IMR-90 (cell line): ENCODE measurements at regions not wholly inside any gene's neighbourhood (a gene's known extent, or its start where the extent isn't known, plus 50 kb on each side); places are given as distances from the start of the nearest gene placed in this dataset.

Source experiments
- ATAC-seq: fragments of 200-7000 bp; cut with Tn5 transposase; 2 replicates; pipeline ENCODE4 v1.9.1; 2020; ENCODE audit warnings: low read depth, mild to moderate bottlenecking, moderate library complexity
- BruUV-seq: library from RNA; stranded (reverse); fragments of 400-500 nt; replicated peaks from 2 replicates; lab custom pipeline; 2021; lab: Mats Ljungman, UMichigan
- CTCF ChIA-PET: fragments of 300-600 bp; formaldehyde crosslinking; extraction: SDS; loops from one replicate; lab custom pipeline; 2021; ENCODE audit warnings: antibody characterized with exemption; lab: Yijun Ruan, JAX
- POLR2A ChIA-PET: fragments of 300-600 bp; sonication (Branson Sonifier 250); formaldehyde crosslinking; loops from one replicate; lab custom pipeline; 2022; ENCODE audit warnings: antibody characterized with exemption; ENCODE audit not compliant: unreplicated experiment; lab: Charles Lee
- DNase-seq: peaks from one replicate; pipeline ENCODE4 v3.0.0; 2013
- H2AFZ ChIP-seq: replicated peaks from 2 replicates; pipeline ENCODE3; 2013; ENCODE audit warnings: low read length, mild to moderate bottlenecking; ENCODE audit not compliant: poor library complexity
- H2AK5ac ChIP-seq: 2 replicates; pipeline ENCODE4 v1.6.1; 2013; ENCODE audit warnings: low read depth, low read length, inconsistent platforms
- H2AK9ac ChIP-seq: replicated peaks from 2 replicates; pipeline ENCODE3; 2013; ENCODE audit warnings: mild to moderate bottlenecking, low read depth, low read length, moderate library complexity; ENCODE audit not compliant: poor library complexity
- H2BK120ac ChIP-seq: 2 replicates; pipeline ENCODE4 v1.6.1; 2013; ENCODE audit warnings: low read depth, low read length, inconsistent platforms
- H2BK15ac ChIP-seq: 3 replicates; pipeline ENCODE4 v1.6.1; 2013; ENCODE audit warnings: low read depth, low read length, inconsistent platforms
- H2BK20ac ChIP-seq: 2 replicates; pipeline ENCODE4 v1.6.1; 2013; ENCODE audit warnings: low read depth, mild to moderate bottlenecking, inconsistent platforms, low read length, moderate library complexity
- H2BK5ac ChIP-seq: 2 replicates; pipeline ENCODE4 v1.6.1; 2013; ENCODE audit warnings: mild to moderate bottlenecking, low read depth, low read length, inconsistent platforms; ENCODE audit not compliant: poor library complexity, severe bottlenecking
- H3K14ac ChIP-seq: replicated peaks from 2 replicates; pipeline ENCODE4 v1.6.1; 2013; ENCODE audit warnings: low read depth, low read length, inconsistent platforms
- H3K18ac ChIP-seq: 2 replicates; pipeline ENCODE4 v1.6.1; 2013; ENCODE audit warnings: low read depth, low read length, control low read depth
- H3K23ac ChIP-seq: 2 replicates; pipeline ENCODE4 v1.6.1; 2013; ENCODE audit warnings: low read depth, low read length, inconsistent platforms
- H3K27ac ChIP-seq: 2 replicates; pipeline ENCODE4 v1.5.1; 2013; ENCODE audit warnings: mild to moderate bottlenecking, control low read depth, low read length; ENCODE audit not compliant: insufficient read depth
- H3K27me3 ChIP-seq: 2 replicates; pipeline ENCODE4 v1.6.1; 2013; ENCODE audit warnings: low read length; ENCODE audit not compliant: control insufficient read depth, insufficient read depth
- H3K36me3 ChIP-seq: 2 replicates; pipeline ENCODE4 v1.6.1; 2013; ENCODE audit warnings: low read length, mixed read lengths; ENCODE audit not compliant: control insufficient read depth, insufficient read depth
- H3K4ac ChIP-seq: 2 replicates; pipeline ENCODE4 v1.6.1; 2013; ENCODE audit warnings: low read depth, low read length, inconsistent platforms
- H3K4me1 ChIP-seq: 2 replicates; pipeline ENCODE4 v1.6.1; 2013; ENCODE audit warnings: low read length, mixed read lengths; ENCODE audit not compliant: control insufficient read depth, insufficient read depth
- H3K4me2 ChIP-seq: 2 replicates; pipeline ENCODE4 v1.6.1; 2013; ENCODE audit warnings: low read depth, mild to moderate bottlenecking, control low read depth, low read length, moderate library complexity
- H3K4me3 ChIP-seq: 2 replicates; pipeline ENCODE4 v1.5.1; 2013; ENCODE audit warnings: low read depth, mild to moderate bottlenecking, control low read depth, low read length, moderate library complexity; ENCODE audit not compliant: insufficient read depth
- H3K56ac ChIP-seq: 2 replicates; pipeline ENCODE4 v1.6.1; 2013; ENCODE audit warnings: low read length, inconsistent platforms; ENCODE audit not compliant: insufficient read depth; ENCODE audit errors: extremely low read depth
- H3K79me1 ChIP-seq, 2 experiments: 2 replicates each; pipeline ENCODE4 v1.6.1; 2013; ENCODE audit warnings: low read length in 2 of 2, inconsistent platforms in 1 of 2, low read depth in 1 of 2
- H3K9ac ChIP-seq: 2 replicates; pipeline ENCODE4 v1.6.1; 2013; ENCODE audit warnings: low read depth, low read length, control low read depth
- H3K9me1 ChIP-seq: 2 replicates; pipeline ENCODE4 v1.6.1; 2013; ENCODE audit warnings: low read length, inconsistent platforms; ENCODE audit not compliant: insufficient read depth
- H3K9me3 ChIP-seq: 2 replicates; pipeline ENCODE4 v1.6.1; 2013; ENCODE audit warnings: low read length; ENCODE audit not compliant: control insufficient read depth, insufficient read depth
- H4K20me1 ChIP-seq: 2 replicates; pipeline ENCODE4 v1.6.1; 2013; ENCODE audit warnings: low read length, inconsistent platforms; ENCODE audit not compliant: insufficient read depth
- H4K5ac ChIP-seq: 2 replicates; pipeline ENCODE4 v1.6.1; 2013; ENCODE audit warnings: mild to moderate bottlenecking, low read depth, low read length, control low read depth
- H4K8ac ChIP-seq, 2 experiments: 2 replicates each; pipeline ENCODE4 v1.6.1; 2013; ENCODE audit warnings: low read depth in 2 of 2, low read length in 2 of 2, control low read depth in 1 of 2, inconsistent platforms in 1 of 2
- H4K91ac ChIP-seq: 2 replicates; pipeline ENCODE4 v1.6.1; 2013; ENCODE audit warnings: low read depth, low read length, inconsistent platforms; ENCODE audit not compliant: insufficient read depth
- BHLHE40 ChIP-seq: fragments of 150-350 bp; IDR thresholded peaks from 2 replicates; pipeline ENCODE4 v1.6.1; 2016; ENCODE audit warnings: mild to moderate bottlenecking, low read depth, low read length
- FOS ChIP-seq: fragments of 150-350 bp; IDR thresholded peaks from 2 replicates; pipeline ENCODE4 v1.6.1; 2016; ENCODE audit warnings: low read depth, low read length
- MAZ ChIP-seq: IDR thresholded peaks from 2 replicates; pipeline ENCODE4 v1.6.1; 2012; ENCODE audit warnings: low read depth, mild to moderate bottlenecking, low read length, improper control_type of control experiment, moderate library complexity, borderline replicate concordance
- POLR2A ChIP-seq: IDR thresholded peaks from 2 replicates; pipeline ENCODE4 v1.6.1; 2012; ENCODE audit warnings: mild to moderate bottlenecking, low read depth, low read length
- WGBS, 2 experiments: methylation state at CpG; one replicate each; pipeline versions ENCODE4 v1.1.5 to v1.1.7; 2013; ENCODE audit warnings: missing lambda C conversion rate in 2 of 2; ENCODE audit not compliant: insufficient read length in 1 of 2; ENCODE audit errors: extremely low coverage in 2 of 2; 5-methylcytosine and 5-hydroxymethylcytosine counted together
- dilution Hi-C: fragments of 300-500 bp; cut with HindIII; formaldehyde crosslinking; loops from one replicate; pipeline ENCODE4 v1.14.3; 2018; ENCODE audit warnings: low sequenced_read_pairs; ENCODE audit not compliant: unreplicated experiment
- in situ Hi-C: fragments of 300-500 bp; cut with MboI; formaldehyde crosslinking; loops from 3 replicates; pipeline ENCODE4 v1.14.3; 2019; ENCODE audit warnings: low sequenced_read_pairs, inconsistent platforms, mixed read lengths
- intact Hi-C: fragments of 100-400 bp; cut with micrococcal nuclease; formaldehyde crosslinking; loops from 2 replicates; pipeline ENCODE4 v1.10.0; 2022
- TF ChIP-seq, protein P1 (sequence below): fragments of 150-350 bp; IDR thresholded peaks from 2 replicates; pipeline ENCODE4 v1.6.1; 2017; ENCODE audit warnings: mild to moderate bottlenecking, antibody characterized with exemption, low read length, low read depth

DNA sequence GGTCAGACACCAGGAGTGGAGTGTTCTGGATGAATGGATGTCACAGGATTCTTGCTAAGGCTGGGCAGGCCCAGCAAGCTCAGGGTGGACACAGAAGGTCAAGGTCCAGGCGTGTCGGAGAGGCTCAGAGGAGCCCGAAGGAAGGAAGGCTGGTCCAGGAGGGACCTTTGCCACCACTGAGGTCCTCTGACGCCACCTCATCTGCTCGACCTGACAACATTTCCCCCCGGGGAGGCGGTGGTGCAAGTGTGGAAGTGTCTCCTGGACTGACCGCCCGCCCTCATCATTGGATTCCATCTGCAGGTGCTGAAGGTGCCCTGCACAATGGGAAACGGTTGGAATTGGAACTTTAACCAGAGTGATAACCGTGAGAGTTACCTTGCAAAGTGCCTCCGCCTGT is 124.6 kb downstream of the RTP5 start:
- no peak overlapping the region for H3K23ac ChIP-seq
- ChIA-PET CTCF (no interaction called here), POLR2A (no interaction called here)
- no peak overlapping the region for H4K91ac ChIP-seq
- H2AK5ac ChIP-seq = no peak overlapping the region
- no peaks in the 10 kb centered on the region for H3K4me1 ChIP-seq
- H3K27me3 ChIP-seq = peaks cover 28% of the 10 kb centered on the region
- H3K4me2 ChIP-seq = no peak overlapping the region
- no peak overlapping the region for H3K18ac ChIP-seq
- H4K20me1 ChIP-seq = no peaks in the 10 kb centered on the region
- no peak overlapping the region for H4K8ac ChIP-seq
- DNase-seq (no peak), ATAC-seq (no peak)
- no peak overlapping the region for H2BK5ac ChIP-seq
- H2BK20ac ChIP-seq = no peak overlapping the region
- H3K14ac ChIP-seq = no peak overlapping the region
- dilution Hi-C loops (no loop called here), intact Hi-C loops (no loop called here), in situ Hi-C loops (no loop called here)
- no peak overlapping the region for H3K9ac ChIP-seq
- no peak overlapping the region for H3K56ac ChIP-seq
- H3K9me1 ChIP-seq = no peaks in the 10 kb centered on the region
- H4K5ac ChIP-seq = no peak overlapping the region
- no peak overlapping the region for H3K4ac ChIP-seq
- H3K9me3 ChIP-seq = no peaks in the 10 kb centered on the region; the same call in 1 of the 2 replicates
- WGBS, 2 experiments = 81% methylated on average over 8 of the region's 12 CpGs; no CpG with 5 or more reads in 1 of the 2 experiments
- no peaks in the 10 kb centered on the region for H3K36me3 ChIP-seq
- H3K79me1 ChIP-seq = no peaks in the 10 kb centered on the region
- no peak overlapping the region for H2AFZ ChIP-seq
- no peak overlapping the region for H2BK120ac ChIP-seq
- no peak overlapping the region for H3K27ac ChIP-seq
- TF ChIP-seq FOS (no peak), POLR2A (no peak), MAZ (no peak), BHLHE40 (no peak)
- TF ChIP-seq, protein P1, sequence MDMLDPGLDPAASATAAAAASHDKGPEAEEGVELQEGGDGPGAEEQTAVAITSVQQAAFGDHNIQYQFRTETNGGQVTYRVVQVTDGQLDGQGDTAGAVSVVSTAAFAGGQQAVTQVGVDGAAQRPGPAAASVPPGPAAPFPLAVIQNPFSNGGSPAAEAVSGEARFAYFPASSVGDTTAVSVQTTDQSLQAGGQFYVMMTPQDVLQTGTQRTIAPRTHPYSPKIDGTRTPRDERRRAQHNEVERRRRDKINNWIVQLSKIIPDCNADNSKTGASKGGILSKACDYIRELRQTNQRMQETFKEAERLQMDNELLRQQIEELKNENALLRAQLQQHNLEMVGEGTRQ = no peak
- H2BK15ac ChIP-seq = no peak overlapping the region
- no peak overlapping the region for H2AK9ac ChIP-seq
- no peak overlapping the region for H3K4me3 ChIP-seq
- BruUV-seq = no TSS peak
